Left ventricle myocardium inferior (tissue), 1 donor: ENCODE measurements at regions not wholly inside any gene's neighbourhood (a gene's known extent, or its start where the extent isn't known, plus 50 kb on each side); places are given as distances from the start of the nearest gene placed in this dataset.

ENCODE experiments used
- DNase-seq: peaks from one replicate; pipeline ENCODE4 v3.0.0-alpha.2; 2020
- H3K27ac ChIP-seq: fragments of 200-600 bp; replicated peaks from 2 replicates; pipeline ENCODE4 v1.8.0; 2021
- H3K27me3 ChIP-seq: fragments of 200-600 bp; 2 replicates; pipeline ENCODE4 v1.8.0; 2021; ENCODE audit warnings: low read depth
- H3K36me3 ChIP-seq: fragments of 200-600 bp; 2 replicates; pipeline ENCODE4 v1.8.0; 2021
- H3K4me1 ChIP-seq: fragments of 200-600 bp; 2 replicates; pipeline ENCODE4 v1.8.0; 2021
- H3K4me3 ChIP-seq: fragments of 200-600 bp; 2 replicates; pipeline ENCODE4 v1.8.0; 2021; ENCODE audit warnings: mild to moderate bottlenecking, moderate library complexity
- H3K9me3 ChIP-seq: fragments of 200-600 bp; replicated peaks from 2 replicates; pipeline ENCODE4 v1.8.0; 2021
- intact Hi-C: fragments of 100-400 bp; cut with micrococcal nuclease; formaldehyde crosslinking; loops from one replicate; pipeline ENCODE4 v1.11.0; 2022
- TF ChIP-seq, protein P1 (sequence below): fragments of 200-600 bp; IDR thresholded peaks from 2 replicates; pipeline ENCODE4 v1.8.0; 2021; ENCODE audit warnings: antibody characterized with exemption, mild to moderate bottlenecking, borderline replicate concordance
- donor health status: DM: no; HTN: yes; CAD: no; lungs with severe emphysema.

DNA sequence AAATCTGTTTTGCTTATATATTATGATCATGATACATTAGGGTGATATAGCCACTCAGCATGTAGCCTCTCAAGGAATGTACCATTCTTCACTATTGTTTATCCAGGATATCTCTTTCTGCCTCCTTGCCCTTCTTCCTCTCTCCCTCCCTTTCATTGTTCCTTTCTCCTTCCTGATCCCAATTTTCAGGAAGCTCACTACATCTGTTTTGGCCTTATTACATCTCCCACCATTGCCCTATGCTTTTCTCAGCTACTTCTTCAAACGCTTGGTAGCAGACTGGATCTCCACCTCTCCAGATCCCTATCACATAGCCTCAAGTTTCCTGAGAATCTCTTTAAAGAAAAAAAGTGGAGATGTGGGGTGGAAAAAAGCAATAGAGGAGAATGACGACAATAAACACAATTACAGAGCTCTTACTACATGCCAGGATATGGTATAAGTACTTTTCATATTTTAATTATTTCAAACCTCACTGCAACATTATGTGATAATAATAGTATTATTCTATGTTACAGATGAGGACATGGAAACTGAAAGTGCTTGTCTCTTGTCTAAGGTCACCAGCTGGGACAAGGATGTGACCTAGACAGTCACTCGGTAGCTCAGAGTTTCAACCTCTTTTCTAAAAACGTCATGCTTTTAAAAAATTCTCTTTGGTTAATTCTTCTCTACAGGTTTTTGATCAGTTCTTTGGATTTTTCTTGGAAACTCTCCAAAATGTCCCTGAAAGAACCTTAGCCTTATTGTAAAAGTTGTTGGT lies 959.1 kb downstream of the CDH11 start:
- Histone ChIP-seq H3K4me3 (no peak overlapping the region), H3K27ac (no peak overlapping the region), H3K4me1 (no peaks in the 10 kb centered on the region), H3K36me3 (no peaks in the 10 kb centered on the region), H3K9me3 (no peaks in the 10 kb centered on the region), H3K27me3 (no peaks in the 10 kb centered on the region)
- DNase-seq, result no peak
- intact Hi-C loops, result no loop called here
- TF ChIP-seq, protein P1, sequence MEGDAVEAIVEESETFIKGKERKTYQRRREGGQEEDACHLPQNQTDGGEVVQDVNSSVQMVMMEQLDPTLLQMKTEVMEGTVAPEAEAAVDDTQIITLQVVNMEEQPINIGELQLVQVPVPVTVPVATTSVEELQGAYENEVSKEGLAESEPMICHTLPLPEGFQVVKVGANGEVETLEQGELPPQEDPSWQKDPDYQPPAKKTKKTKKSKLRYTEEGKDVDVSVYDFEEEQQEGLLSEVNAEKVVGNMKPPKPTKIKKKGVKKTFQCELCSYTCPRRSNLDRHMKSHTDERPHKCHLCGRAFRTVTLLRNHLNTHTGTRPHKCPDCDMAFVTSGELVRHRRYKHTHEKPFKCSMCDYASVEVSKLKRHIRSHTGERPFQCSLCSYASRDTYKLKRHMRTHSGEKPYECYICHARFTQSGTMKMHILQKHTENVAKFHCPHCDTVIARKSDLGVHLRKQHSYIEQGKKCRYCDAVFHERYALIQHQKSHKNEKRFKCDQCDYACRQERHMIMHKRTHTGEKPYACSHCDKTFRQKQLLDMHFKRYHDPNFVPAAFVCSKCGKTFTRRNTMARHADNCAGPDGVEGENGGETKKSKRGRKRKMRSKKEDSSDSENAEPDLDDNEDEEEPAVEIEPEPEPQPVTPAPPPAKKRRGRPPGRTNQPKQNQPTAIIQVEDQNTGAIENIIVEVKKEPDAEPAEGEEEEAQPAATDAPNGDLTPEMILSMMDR, result no peak

DNA sequence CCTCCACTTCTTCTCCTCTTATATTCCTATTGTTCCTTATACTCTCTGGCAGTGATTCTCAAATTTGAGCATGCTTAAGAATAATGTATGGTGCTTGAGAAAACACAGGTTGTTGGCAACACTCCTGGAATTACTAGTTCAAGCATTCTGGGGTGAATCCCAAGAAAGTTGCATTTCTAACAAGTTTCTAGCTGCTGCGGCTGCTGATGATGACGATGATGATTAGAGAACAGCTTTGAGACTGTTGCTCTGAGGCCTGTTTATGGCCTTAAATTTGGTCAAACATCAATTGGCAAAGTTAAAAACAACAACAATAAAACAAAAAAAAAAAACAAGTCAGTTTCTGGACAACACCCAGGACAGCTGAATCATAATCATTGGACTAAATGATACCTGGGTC lies 961.9 kb downstream of the CDH11 start:
- H3K9me3 ChIP-seq, result no peaks in the 10 kb centered on the region
- H3K27me3 ChIP-seq, result no peaks in the 10 kb centered on the region
- H3K4me3 ChIP-seq, result no peak overlapping the region
- H3K4me1 ChIP-seq, result no peaks in the 10 kb centered on the region
- intact Hi-C loops, result no loop called here
- no peaks in the 10 kb centered on the region for H3K36me3 ChIP-seq
- H3K27ac ChIP-seq, result no peak overlapping the region
- TF ChIP-seq, protein P1, result no peak
- no peak for DNase-seq

DNA sequence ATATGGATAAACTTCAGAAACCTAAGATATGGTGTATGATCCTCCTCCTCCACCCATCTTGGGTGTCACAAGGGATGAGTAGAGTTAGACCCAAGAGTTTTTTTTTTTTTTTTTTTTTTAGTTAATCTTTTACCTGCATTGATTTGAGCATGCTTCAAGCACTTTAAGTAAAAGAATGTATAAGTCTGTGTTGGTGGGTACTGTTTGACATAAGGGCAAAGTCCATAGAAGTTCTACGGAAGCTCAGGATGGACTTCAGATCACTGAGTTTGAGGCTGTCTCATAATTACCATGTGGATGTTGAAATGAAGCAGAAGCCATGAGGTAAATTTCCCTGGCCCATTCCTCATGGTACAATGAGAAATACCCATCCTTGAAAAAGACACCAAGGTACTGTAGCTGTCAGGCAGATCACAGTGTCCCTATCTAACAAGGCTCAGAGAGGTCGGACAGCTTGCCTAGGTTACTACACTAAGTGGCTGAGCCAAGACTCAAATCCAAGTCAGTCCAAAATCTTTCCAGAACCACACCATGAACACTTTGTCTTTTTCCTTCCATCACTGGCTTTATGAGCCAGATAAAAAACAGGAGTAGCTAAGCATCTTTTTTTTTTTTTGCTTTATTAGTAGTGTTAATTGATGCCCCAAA lies 962.8 kb downstream of the CDH11 start:
- intact Hi-C loops, result no loop called here
- no peak overlapping the region for H3K27ac ChIP-seq
- no peaks in the 10 kb centered on the region for H3K27me3 ChIP-seq
- TF ChIP-seq, protein P1, result no peak
- no peaks in the 10 kb centered on the region for H3K9me3 ChIP-seq
- no peak overlapping the region for H3K4me3 ChIP-seq
- H3K36me3 ChIP-seq, result no peaks in the 10 kb centered on the region
- DNase-seq, result no peak
- H3K4me1 ChIP-seq, result no peaks in the 10 kb centered on the region

DNA sequence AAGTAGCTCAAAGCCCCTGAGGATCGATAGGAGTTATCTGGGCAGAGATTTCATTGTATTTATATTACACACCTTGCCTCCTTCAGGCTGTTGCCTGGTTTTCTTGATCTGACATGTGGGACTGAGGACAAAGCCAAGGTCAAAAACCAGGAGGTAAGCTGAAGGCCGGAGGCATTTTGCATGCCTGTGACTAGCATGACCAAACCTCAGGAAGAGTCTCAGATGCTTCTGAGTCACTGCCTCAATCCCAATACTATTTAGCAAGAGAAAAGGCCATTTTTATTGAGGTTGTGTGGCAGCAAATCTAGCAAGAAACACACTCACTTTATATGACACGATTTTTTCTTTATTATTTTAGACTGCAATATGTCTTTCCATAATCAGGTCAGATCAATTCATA lies 968.1 kb downstream of the CDH11 start:
- H3K9me3 ChIP-seq, result no peaks in the 10 kb centered on the region
- H3K27me3 ChIP-seq, result no peaks in the 10 kb centered on the region
- intact Hi-C loops, result no loop called here
- peaks cover 4% of the 10 kb centered on the region for H3K4me1 ChIP-seq
- TF ChIP-seq, protein P1, result no peak
- DNase-seq, result no peak
- H3K4me3 ChIP-seq, result no peak overlapping the region
- H3K36me3 ChIP-seq, result no peaks in the 10 kb centered on the region
- H3K27ac ChIP-seq, result no peak overlapping the region

DNA sequence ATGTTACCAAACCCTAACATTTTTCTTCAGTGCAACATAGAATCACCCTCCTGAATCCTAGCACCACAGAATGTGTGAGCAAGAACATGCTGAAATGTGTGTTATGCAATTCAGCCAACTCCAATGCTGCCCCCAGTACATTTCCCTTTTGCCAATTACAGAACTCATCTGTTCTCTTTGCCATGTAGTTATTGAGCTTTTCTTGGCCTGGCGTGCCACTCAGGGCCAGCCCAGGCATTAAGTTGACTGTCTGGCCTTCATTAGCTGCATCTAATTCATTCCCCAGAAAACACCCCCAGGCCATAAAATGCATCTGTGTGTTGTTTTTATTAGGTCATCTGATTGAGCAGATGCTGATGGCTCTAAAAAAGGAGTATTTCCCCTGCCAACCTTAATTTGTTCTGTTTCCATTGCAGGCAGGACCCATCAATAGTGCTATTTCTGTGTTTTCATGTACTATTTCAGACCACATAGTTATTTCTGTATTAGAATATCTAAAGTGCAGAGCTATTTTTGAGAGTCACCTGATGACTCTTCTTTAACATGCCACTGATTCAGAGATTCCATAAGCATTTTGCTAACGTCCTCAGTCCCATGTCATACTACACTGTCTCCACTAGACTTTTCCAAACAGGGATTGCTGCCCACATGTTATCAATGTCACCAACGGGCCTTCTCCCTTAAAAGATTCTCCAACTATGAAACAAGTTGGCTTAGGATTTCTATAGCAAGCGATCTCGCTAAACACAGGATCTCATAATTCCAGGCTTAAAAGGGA lies 969.7 kb downstream of the CDH11 start:
- no peak for DNase-seq
- Histone ChIP-seq H3K36me3 (no peaks in the 10 kb centered on the region), H3K9me3 (peaks cover 7% of the 10 kb centered on the region), H3K4me3 (no peak overlapping the region), H3K27ac (no peak overlapping the region), H3K27me3 (no peaks in the 10 kb centered on the region), H3K4me1 (peaks cover 4% of the 10 kb centered on the region)
- TF ChIP-seq, protein P1, result peak; percentile 29
- intact Hi-C loops, result no loop called here
